IPS-NIHi11 (cell line): ENCODE measurements at regions not wholly inside any gene's neighbourhood (a gene's known extent, or its start where the extent isn't known, plus 50 kb on each side); places are given as distances from the start of the nearest gene placed in this dataset.

Source experiments
- DNase-seq: peaks from one replicate; pipeline ENCODE4 v3.0.0; 2012; ENCODE audit warnings: mixed read lengths, low spot score

DNA sequence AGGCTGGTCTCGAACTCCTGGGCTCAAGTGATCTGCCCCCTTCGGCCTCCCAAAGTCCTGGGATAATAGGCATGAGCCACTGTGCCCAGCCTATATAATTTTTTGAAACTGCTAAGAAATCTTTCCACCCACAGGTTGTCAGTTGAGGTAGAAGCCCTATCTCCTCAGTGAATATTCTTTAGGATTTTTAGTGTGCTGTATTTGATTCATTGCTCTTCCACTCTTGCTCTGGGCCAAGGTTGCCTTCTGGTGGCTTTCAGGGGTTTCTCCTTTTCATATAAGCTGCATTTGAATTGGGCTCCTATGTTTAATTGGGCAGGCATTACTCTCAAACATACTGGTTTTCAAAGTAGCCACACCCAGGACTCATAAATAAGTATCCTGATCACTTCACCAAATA is 931.2 kb downstream of the GATA3 start:
- DNase-seq: no peak

DNA sequence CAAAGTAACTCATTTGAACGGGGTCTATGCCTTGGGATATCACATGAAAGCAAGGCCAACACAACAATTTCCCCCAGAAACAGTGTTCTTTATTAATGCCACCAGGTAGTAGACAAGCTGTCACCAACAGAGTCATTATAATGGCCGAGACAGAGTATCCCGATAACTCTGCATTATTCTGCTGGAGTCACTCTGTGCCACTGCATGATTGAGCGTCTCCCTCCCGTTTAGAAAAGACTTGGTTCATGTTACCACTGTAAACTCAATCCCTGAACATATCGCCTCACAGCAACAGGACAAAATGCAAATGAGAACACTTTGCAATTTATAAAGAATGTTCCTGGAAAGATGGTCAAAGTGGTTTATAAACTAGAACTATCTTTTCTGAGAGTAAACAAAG is 932.5 kb downstream of the GATA3 start:
- no peak for DNase-seq

DNA sequence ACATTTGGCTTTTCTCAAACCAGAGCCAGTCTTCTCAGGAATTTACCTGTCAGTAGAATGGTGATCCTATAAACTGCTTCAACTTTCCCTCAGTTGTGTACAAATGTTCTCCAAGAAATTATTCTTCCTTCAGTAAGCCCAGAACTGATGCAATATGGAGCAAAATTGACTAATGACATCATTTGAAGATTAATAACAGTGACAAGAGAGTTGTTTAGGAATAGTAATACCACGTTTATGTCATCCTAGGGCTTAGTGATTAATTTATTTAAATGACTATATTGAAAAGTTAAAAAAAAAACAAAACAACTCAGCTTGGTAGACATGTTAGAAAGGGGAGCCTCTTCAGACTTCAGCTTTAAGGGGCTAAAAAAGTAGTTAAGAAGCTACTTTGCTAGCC is 933.2 kb downstream of the GATA3 start:
- no peak for DNase-seq

GRCh38 chr10:8990280-8990987 is 935.9 kb downstream of the GATA3 start:
- DNase-seq: no peak

DNA sequence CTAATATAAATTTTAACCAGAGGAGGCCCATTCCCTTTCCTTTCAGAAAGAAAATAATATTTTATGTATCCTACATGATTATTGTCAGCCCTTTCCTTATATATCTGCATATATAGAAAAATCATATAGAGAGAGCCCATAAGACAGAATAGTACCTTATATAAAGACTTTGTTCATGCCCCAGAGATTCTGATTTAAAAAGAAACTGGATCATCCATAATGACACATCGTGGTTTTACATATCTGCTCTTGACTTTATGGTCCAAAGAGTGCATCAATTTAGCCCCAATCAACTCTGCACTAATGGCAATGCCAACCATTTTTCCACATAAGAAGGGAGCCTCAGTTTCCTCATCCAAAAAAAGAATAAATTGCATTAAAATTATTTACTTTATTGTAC is 937.5 kb downstream of the GATA3 start:
- DNase-seq: no peak

DNA sequence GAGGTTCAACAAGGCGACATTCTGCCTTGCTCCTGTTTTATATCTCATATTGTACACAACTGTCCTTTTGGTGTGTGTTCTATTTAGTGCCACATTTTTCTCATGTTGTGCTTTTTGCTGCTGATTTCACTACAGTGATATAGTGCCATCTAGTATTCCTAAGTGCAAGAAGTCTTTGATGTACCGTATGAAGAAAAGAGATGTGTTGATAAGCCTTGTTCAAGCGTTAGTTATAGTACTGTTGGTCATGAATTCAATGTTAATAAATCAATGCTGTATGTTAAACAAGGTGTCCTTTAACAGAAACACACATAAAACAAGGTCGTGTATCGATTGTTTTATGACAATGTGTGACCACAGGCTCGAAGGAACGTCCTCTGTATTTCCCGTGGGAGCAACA is 939.4 kb downstream of the GATA3 start:
- no peak for DNase-seq

- DNase-seq: no peak
Measured at GRCh38 chr10:8998751-8999150, 944.3 kb downstream of the GATA3 start.

GRCh38 chr10:9003122-9003521 is 948.6 kb downstream of the GATA3 start:
- DNase-seq: no peak

- no peak for DNase-seq
Measured at GRCh38 chr10:9004736-9005135, 950.2 kb downstream of the GATA3 start.

- DNase-seq: no peak
Measured at GRCh38 chr10:9009505-9009904, 955.0 kb downstream of the GATA3 start.

DNA sequence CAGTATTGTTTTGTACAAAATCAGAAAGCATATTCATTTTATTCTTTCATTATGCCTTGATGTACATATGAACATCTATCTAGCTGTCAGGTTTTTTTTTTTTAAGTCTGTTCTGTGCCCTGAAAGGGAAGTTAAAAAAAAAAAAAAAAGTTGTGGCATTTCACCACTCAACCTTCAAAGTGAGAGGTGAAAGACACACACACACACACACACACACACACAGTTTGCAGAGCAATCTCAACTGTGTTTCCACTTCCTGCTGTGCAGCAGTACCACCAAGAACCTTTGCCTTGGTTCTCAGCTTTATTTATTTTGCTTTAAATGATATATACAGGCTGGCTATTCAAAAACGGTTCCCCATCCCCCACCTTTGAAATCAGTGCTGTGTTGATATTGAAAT is 955.6 kb downstream of the GATA3 start:
- no peak for DNase-seq

- DNase-seq: no peak
Measured at GRCh38 chr10:9010931-9011670, 956.6 kb downstream of the GATA3 start.

GRCh38 chr10:9012312-9012711 is 957.8 kb downstream of the GATA3 start:
- DNase-seq: no peak

GRCh38 chr10:9015005-9015404 is 960.5 kb downstream of the GATA3 start:
- DNase-seq: no peak

- DNase-seq: no peak
Measured at GRCh38 chr10:9015447-9015846, 961.0 kb downstream of the GATA3 start.

DNA sequence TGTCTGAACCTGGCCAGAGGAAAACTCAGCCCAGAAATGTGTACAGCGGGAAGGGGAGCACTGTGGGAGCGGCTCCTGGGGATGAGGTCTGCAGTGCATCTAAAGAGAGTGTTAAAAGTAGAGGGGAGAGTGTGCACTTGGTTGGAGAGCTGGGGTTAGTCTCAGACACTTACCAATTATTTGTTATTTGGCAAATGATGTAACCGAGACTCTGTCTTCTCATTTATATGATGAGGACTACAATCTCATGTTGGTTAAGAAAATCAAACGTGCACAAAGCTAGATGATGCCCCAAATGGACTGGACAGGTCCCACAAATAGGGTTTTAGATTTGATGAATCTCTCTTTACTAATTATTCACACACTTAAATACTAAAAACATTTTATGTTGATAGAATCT is 962.4 kb downstream of the GATA3 start:
- no peak for DNase-seq

GRCh38 chr10:9018195-9019173 is 964.0 kb downstream of the GATA3 start:
- no peak for DNase-seq

- DNase-seq: no peak
Measured at GRCh38 chr10:9023206-9023605, 968.7 kb downstream of the GATA3 start.

DNA sequence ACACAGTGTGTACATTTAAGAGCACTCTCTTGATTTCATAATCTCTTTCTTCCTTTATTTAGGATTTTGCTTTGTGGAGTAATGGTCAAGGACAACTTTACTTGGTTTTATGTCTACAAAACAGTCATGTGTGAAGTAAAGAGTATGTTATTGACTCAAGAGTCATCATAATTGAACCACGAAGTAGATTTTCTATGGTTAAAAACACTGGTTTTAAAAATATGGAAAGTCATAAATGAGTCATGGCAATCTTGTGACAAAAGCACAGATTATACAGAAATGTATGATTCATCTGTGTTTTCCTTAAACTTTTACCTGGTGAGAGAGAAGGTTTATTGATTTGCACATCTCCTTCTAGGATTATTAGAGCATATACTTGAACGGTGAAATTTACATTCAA is 969.7 kb downstream of the GATA3 start:
- no peak for DNase-seq

DNA sequence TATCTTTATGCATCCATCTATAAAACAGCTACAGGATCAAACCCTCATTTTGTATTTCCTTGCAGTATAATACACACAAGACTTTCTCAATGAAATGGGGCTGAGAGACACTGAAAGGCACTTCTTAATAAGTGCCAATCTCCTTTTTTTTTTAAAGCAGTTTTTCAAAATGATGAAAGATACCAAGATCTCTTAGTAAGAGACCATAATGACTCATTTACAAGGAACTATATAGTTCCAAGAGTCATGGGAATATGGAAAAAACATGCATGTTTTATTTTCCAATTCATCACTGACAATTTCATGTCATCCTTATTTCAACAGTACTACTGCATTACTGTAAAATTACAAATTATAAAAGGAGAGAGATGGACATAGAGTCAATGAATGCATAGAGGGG is 973.7 kb downstream of the GATA3 start:
- no peak for DNase-seq

DNA sequence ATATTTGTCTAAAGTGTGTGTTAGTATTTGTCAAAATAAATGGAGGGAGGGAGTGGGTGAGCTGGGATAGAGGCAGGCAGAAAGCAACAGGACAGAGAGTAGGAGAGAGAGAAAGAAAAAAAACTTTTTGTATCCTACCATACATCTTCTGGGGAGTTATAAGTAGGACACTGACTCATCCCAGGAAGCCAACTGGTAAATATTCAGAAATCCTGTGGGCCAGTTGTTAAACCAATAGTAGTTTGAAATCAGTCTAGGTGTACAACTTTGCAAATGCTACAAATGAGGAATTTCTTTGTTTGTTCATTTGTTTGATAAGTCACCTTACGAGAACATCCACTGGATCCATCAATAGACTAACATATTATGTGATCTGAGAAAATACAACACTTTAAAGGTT is 980.9 kb downstream of the GATA3 start:
- DNase-seq: no peak

GRCh38 chr10:9036711-9037204 is 982.3 kb downstream of the GATA3 start:
- DNase-seq: no peak
